ENCODE measurements at regions not wholly inside any gene's neighbourhood (a gene's known extent, or its start where the extent isn't known, plus 50 kb on each side); places are given as distances from the start of the nearest gene placed in this dataset.
"Not testable (repeated sequence)": the region's sequence is repeated elsewhere in the genome, so short reads cannot be mapped to it uniquely, and the experiment has no call there.

DNA sequence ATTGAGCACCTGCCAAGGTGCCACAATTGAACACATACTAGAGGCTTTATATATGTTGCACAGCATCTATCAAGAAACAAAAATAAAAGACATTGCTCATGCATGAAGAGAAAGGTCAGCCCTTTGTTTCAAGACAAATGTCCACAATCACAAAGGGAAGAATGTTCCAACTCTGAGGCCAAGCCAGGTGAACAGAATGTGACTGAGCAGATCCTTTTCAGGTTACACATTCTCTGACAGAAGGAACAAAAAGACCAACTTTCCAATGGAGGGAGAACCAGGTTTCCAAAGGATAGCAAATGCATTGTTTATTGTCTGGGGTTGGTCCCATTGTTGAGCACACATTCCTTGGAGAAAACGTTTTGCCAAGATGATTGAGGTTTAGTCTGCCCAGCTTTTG lies 50.2 kb upstream of the FAM174B start:
- DNase-seq: no peak

DNA sequence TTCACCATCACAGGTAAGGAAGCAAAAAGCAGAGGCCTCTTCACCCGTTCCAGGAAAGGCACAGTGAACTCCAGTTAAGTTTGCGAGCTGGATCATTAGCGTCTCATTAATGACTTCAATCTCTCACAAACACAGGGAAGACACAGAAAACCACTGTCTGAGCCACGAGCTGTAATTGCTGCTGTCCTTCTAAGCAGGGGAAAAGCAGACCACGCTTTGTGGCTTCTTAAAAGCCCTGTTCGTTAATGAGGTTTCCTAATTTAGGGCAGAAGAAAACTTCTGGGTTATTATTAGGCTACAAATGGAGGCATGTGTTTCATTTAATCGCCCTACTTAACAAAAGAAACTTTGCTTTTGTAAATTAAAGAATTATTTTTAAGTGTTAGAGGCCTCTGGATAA lies 50.6 kb upstream of the FAM174B start:
- no peak for DNase-seq

- DNase-seq: no peak
Measured at GRCh38 chr15:92707880-92708551, 52.4 kb upstream of the FAM174B start.

- DNase-seq: no peak
Measured at GRCh38 chr15:92708635-92709034, 53.1 kb upstream of the FAM174B start.

GRCh38 chr15:92709110-92709790 lies 53.7 kb upstream of the FAM174B start:
- DNase-seq: no peak

DNA sequence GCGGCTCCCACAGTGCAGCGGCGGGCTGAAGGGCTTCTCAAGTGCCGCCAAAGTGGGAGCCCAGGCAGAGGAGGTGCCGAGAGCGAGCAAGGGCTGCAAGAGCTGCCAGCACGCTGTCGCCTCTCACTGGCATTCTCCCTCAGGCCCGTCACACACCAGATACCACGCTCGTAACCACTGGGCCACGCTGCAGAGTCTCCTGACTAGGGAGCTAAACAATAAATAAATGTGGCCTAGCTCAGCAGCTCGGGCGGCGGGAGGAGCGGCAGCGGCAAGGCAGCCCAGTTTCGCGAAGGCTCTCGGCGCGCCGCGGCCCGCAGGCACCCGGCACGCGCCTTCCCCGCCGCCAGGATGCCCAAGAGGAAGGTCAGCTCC lies 55.9 kb upstream of the FAM174B start:
- no peak for DNase-seq

DNA sequence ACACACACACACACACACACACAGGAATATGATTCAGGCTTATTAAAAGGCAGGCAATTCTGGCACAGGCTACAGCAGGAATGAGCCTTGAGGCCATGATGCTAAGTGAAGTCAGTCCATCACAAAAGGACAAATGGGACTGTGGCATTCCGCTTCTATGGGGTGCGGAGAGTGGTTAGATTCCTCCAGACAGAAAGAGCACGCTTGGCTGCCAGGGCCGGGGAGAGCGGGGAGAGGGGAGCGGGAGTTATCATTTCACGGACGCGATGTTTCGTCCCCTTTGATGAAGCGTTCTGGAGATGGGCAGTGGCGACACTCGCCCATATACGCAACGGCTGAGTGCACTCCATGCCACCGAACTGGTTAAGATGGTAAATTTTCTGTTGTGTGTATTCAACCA lies 58.5 kb upstream of the FAM174B start:
- peak in 1 of 2 experiments; percentile 33 for DNase-seq

GRCh38 chr15:92714477-92715401 lies 59.2 kb upstream of the FAM174B start:
- DNase-seq: peak; percentile 64 to 81

- DNase-seq: no peak
Measured at GRCh38 chr15:92715758-92716157, 60.2 kb upstream of the FAM174B start.

DNA sequence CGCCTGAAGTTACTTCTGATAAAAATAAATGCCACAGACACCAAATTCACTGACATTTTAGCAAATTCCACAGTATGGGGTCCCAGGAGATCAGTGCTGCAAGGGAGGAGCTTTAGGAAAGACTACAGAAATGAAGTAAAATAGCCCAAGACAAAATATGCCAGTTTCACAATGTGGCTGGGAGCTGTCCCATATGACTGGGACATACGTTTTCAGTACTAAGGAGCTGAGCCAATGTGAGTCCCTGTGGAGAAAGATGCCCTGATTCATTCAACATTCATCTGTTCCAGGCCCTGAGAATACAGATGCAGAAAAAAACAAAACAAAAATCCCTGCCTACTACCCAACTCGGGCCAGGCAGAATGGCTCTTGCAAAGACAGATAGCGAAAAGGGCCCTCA lies 63.4 kb upstream of the FAM174B start:
- DNase-seq: no peak

GRCh38 chr15:92724144-92724543 lies 68.6 kb upstream of the FAM174B start:
- no peak for DNase-seq

DNA sequence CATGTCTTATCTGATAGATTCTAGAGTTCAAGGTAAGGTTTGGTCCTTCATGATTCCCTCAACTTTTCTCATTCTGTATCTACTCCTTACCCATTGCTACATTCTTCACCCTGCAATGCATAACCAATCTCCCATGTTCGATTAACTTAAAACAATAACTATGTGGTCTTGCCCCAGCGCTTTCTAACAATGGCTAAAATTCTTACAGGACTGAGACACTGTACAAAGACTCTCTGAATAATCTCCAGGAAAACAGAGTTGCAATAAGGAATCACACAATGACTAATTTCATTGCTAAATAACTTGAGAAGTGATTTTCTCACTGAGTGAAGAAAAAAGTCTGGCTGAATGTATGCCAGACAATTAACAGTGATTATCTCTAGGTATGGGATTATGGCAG lies 69.6 kb upstream of the FAM174B start:
- DNase-seq: no peak

DNA sequence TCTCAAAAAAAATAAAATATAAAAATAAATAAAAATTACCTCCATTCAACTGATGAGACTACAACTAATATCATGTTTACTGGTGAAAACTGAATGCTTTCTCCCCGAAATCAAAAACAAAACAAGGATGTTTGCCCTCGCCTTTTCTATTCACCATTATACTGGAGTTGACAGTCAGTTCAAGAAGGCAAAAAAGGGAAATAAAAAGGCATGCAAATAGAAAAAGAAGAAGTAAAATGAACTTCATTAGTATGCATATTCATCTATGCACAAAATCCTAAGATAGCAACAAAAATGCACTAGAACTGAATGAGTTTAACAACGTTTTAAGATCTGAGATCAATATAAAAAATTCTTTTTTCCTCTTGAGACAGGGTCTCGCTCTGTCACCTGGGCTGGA lies 72.7 kb upstream of the FAM174B start:
- no peak for DNase-seq

- no peak for DNase-seq
Measured at GRCh38 chr15:92733090-92733933, 77.7 kb upstream of the FAM174B start.

DNA sequence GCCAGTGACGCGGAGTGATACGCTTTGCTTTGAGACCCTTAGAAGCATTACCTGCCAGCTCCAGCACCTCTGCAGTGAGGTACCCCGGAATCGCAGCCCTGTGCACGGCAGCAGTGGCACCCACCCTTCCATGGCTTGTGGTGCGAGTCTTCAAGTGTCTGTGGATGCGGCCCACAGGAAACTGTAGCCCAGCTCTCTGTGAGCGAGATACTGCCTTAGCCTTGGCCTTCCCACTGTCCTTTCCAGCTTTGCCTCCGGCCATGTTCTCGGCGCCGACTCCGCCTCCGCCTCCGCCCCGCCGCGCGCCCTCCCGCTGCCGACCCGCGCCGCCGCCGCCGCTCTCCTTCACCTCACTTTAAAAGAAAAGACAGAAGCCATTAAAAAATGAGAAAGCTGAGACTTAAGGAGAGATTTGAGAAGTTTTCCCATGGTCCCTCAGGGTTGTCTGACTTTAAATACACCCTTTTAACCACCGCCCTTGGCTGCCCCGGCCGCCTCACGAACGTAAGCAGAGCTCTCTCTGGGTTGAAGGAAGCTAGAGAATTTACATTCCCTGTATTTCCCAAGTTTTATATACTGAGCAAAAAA lies 78.5 kb upstream of the FAM174B start:
- DNase-seq: no peak

DNA sequence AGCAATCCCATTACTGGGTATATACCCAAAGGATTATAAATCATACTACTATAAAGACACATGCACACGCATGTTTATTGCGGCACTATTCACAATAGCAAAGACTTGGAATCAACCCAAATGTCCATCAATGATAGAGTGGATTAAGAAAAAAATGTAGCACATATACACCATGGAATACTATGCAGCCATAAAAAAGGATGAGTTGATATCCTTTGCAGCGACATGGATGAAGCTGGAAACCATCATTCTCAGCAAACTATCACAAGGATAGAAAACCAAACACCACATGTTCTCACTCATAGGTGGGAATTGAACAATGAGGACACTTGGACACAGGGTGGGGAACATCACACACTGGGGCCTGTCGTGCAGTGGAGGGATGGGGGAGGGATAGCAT lies 83.7 kb upstream of the FAM174B start:
- DNase-seq: not testable (repeated sequence)

DNA sequence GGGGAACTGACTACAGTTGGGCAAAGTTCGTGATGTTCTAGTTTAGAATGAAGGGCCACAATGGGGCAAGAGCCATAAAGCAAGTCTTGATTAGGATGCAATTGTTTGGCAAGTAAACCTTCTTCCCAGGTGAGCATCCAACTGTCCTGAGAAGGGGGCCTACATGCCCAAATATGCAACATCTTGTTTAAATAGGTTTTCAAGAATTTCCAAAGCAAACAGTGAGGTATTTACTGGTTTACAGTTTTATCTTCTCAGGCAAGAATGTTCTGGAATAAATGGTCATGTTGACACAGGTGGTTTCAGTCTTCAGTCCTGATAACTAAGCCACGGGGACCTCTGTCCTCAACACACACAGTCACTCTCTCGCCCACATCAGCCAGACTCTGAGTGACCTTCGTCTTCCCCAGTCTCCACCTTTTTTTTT lies 90.3 kb upstream of the FAM174B start:
- DNase-seq: no peak

- no peak for DNase-seq
Measured at GRCh38 chr15:92747047-92747446, 91.5 kb upstream of the FAM174B start.

DNA sequence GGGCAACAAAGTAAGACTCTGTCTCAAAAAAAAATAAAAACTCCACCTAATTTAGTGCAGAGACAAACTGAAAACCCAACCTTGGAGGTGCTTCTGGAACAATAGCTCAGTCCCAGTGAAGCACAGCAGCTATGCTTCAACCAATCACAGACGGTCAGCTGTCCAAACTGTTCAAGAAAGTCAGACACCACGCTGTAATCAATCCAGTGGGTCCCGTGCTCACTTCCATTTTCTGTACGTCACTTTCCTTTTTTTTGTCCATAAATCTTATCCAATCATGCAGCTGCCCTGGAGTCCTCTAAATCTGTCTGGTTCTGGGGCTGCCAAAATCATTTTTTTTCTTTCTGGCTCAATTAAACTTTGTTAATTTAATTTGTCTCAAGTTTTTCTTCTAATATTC lies 93.6 kb upstream of the FAM174B start:
- no peak for DNase-seq

- DNase-seq: no peak
Measured at GRCh38 chr15:92749946-92750345, 94.4 kb upstream of the FAM174B start.

DNA sequence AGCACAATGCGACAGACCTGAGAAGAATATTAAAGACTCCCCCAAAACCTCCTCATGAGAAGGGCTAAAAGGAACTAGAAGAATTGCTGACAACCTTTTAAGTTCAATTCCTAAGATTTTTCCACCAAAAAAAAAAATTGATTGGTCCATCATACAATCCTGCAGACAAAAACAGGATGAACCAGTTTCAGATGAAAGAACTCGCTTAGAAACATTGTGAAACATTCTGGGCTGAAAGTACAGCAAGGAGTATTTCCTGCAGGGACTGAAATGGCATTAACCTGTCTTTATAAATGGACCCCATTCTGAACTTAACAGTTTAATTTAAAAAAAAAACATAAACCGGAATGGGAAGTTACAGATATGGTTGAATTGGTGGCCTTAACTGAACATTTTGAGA lies 96.0 kb upstream of the FAM174B start:
- DNase-seq: no peak

GRCh38 chr15:92753591-92753990 lies 98.0 kb upstream of the FAM174B start:
- DNase-seq: no peak

Data from NCI-H446 (cell line).